Stimulated activated CD4-positive, alpha-beta T cell treated with anti-CD3 and anti-CD28 coated beads, TNF-alpha, amount 100 ng/mL, for 4 hours (primary cell): ENCODE measurements at regions not wholly inside any gene's neighbourhood (a gene's known extent, or its start where the extent isn't known, plus 50 kb on each side); places are given as distances from the start of the nearest gene placed in this dataset.
"Not testable (repeated sequence)": the region's sequence is repeated elsewhere in the genome, so short reads cannot be mapped to it uniquely, and the experiment has no call there.

Experiments
- DNase-seq, 3 experiments: peaks; one replicate each; pipeline ENCODE4 v3.0.0-alpha.2; 2020; ENCODE audit warnings: low read depth in 3 of 3

GRCh38 chr14:105734241-105734640, 207.9 kb downstream of the TMEM121 start:
- DNase-seq = not testable (repeated sequence)

- not testable (repeated sequence) for DNase-seq
These were observed 209.9 kb downstream of the TMEM121 start for GRCh38 chr14:105736331-105736730.

GRCh38 chr14:105737504-105738246, 211.3 kb downstream of the TMEM121 start:
- no peak for DNase-seq

- DNase-seq = no peak
These were observed 212.3 kb downstream of the TMEM121 start for GRCh38 chr14:105738638-105739037.

GRCh38 chr14:105739331-105740102, 213.1 kb downstream of the TMEM121 start:
- DNase-seq = no peak

GRCh38 chr14:105740272-105740671, 213.9 kb downstream of the TMEM121 start:
- not testable (repeated sequence) for DNase-seq

- DNase-seq = not testable (repeated sequence)
These were observed 214.6 kb downstream of the TMEM121 start for GRCh38 chr14:105740961-105741360.

- DNase-seq = not testable (repeated sequence)
These were observed 215.5 kb downstream of the TMEM121 start for GRCh38 chr14:105741707-105742530.

- no peak for DNase-seq
These were observed 216.1 kb downstream of the TMEM121 start for GRCh38 chr14:105742531-105742848.

GRCh38 chr14:105742904-105743701, 216.7 kb downstream of the TMEM121 start:
- not testable (repeated sequence) for DNase-seq

GRCh38 chr14:105744213-105744787, 217.9 kb downstream of the TMEM121 start:
- not testable (repeated sequence) for DNase-seq

- DNase-seq = no peak
These were observed 219.2 kb downstream of the TMEM121 start for GRCh38 chr14:105745433-105746123.

GRCh38 chr14:105746124-105746514, 219.7 kb downstream of the TMEM121 start:
- DNase-seq = no peak

GRCh38 chr14:105746800-105747502, 220.6 kb downstream of the TMEM121 start:
- DNase-seq = not testable (repeated sequence)

GRCh38 chr14:105747503-105748203, 221.3 kb downstream of the TMEM121 start:
- not testable (repeated sequence) for DNase-seq

GRCh38 chr14:105748204-105748578, 221.8 kb downstream of the TMEM121 start:
- no peak for DNase-seq

- not testable (repeated sequence) for DNase-seq
These were observed 222.3 kb downstream of the TMEM121 start for GRCh38 chr14:105748710-105749109.

- not testable (repeated sequence) for DNase-seq
These were observed 223.6 kb downstream of the TMEM121 start for GRCh38 chr14:105749870-105750541.
